Panc1 (cell line): ENCODE measurements at regions not wholly inside any gene's neighbourhood (a gene's known extent, or its start where the extent isn't known, plus 50 kb on each side); places are given as distances from the start of the nearest gene placed in this dataset.

Source experiments
- POLR2AphosphoS5 ChIP-seq: IDR thresholded peaks from 2 replicates; pipeline ENCODE4 v1.6.1; 2012; ENCODE audit warnings: mild to moderate bottlenecking, low read depth, low read length, moderate library complexity
- SIN3A ChIP-seq: IDR thresholded peaks from 2 replicates; pipeline ENCODE4 v1.6.1; 2012; ENCODE audit warnings: low read depth, mild to moderate bottlenecking, low read length, moderate library complexity, borderline replicate concordance; ENCODE audit not compliant: insufficient read depth
- TF ChIP-seq, protein P1 (sequence below): fragments of 450-650 bp; IDR thresholded peaks from 2 replicates; pipeline ENCODE4 v1.5.1; 2017; ENCODE audit warnings: mild to moderate bottlenecking
- TF ChIP-seq, protein P2 (sequence below), 2 experiments: IDR thresholded peaks; 2 replicates each; pipeline ENCODE4 v1.6.1; 2011 to 2012; ENCODE audit warnings: low read depth in 2 of 2, control low read depth in 1 of 2, low read length in 1 of 2, mild to moderate bottlenecking in 1 of 2, moderate library complexity in 1 of 2; ENCODE audit not compliant: insufficient read depth in 1 of 2

DNA sequence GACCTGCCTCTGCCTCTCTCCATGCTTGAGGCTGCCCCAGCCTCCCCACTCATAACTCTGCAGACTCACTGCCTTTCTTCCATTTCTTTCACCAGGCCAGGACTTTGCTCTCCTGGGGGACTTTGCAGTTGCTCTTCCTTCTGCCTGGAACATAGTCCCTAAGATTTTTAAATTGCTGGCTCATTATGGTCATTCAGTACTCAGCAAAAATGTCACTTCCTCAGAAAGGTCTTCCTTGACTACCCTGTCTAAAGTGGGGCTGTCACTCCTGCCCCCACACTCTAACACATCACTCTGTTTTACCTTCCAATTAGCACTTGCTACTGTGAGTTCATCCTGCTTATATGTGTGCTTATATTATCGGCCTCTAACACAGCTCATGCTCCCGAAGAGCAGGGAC is 618.2 kb downstream of the UQCRFS1 start:
- TF ChIP-seq, protein P1, sequence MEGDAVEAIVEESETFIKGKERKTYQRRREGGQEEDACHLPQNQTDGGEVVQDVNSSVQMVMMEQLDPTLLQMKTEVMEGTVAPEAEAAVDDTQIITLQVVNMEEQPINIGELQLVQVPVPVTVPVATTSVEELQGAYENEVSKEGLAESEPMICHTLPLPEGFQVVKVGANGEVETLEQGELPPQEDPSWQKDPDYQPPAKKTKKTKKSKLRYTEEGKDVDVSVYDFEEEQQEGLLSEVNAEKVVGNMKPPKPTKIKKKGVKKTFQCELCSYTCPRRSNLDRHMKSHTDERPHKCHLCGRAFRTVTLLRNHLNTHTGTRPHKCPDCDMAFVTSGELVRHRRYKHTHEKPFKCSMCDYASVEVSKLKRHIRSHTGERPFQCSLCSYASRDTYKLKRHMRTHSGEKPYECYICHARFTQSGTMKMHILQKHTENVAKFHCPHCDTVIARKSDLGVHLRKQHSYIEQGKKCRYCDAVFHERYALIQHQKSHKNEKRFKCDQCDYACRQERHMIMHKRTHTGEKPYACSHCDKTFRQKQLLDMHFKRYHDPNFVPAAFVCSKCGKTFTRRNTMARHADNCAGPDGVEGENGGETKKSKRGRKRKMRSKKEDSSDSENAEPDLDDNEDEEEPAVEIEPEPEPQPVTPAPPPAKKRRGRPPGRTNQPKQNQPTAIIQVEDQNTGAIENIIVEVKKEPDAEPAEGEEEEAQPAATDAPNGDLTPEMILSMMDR: no peak
- TF ChIP-seq SIN3A: no peak
- no peak for TF ChIP-seq POLR2AphosphoS5
- TF ChIP-seq, protein P2, sequence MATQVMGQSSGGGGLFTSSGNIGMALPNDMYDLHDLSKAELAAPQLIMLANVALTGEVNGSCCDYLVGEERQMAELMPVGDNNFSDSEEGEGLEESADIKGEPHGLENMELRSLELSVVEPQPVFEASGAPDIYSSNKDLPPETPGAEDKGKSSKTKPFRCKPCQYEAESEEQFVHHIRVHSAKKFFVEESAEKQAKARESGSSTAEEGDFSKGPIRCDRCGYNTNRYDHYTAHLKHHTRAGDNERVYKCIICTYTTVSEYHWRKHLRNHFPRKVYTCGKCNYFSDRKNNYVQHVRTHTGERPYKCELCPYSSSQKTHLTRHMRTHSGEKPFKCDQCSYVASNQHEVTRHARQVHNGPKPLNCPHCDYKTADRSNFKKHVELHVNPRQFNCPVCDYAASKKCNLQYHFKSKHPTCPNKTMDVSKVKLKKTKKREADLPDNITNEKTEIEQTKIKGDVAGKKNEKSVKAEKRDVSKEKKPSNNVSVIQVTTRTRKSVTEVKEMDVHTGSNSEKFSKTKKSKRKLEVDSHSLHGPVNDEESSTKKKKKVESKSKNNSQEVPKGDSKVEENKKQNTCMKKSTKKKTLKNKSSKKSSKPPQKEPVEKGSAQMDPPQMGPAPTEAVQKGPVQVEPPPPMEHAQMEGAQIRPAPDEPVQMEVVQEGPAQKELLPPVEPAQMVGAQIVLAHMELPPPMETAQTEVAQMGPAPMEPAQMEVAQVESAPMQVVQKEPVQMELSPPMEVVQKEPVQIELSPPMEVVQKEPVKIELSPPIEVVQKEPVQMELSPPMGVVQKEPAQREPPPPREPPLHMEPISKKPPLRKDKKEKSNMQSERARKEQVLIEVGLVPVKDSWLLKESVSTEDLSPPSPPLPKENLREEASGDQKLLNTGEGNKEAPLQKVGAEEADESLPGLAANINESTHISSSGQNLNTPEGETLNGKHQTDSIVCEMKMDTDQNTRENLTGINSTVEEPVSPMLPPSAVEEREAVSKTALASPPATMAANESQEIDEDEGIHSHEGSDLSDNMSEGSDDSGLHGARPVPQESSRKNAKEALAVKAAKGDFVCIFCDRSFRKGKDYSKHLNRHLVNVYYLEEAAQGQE (IDR thresholded peaks at IDR 0.05; ENCODE audit: insufficient read depth in 1 of 2, low read depth in 2 of 2, low read length in 1 of 2): no peak
